ENCODE measurements at regions not wholly inside any gene's neighbourhood (a gene's known extent, or its start where the extent isn't known, plus 50 kb on each side); places are given as distances from the start of the nearest gene placed in this dataset.

DNA sequence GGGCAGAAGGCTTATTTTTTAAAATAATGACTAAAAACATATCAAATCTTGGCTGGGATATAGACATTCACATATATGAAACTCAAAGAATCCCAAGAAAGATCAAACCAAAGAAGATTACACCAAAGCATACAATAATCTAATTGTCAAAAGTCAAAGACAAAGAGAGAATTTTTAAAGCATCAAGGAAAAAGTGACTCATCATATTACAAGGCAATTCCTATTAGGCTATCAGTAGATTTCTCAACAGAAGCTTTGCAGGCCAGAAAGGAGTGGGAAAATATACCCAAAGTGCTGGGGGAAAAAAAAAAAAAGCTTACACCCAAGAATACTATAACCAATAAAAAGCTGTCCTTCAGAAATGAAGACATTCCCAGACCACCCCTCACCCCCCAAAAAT lies 375.6 kb downstream of the BRINP2 start:
- H4K20me1 ChIP-seq (ENCODE audit: insufficient read depth) = no peaks in the 10 kb centered on the region
- no peak overlapping the region for H3K9ac ChIP-seq
- no peaks in the 10 kb centered on the region for H3K36me3 ChIP-seq (ENCODE audit: insufficient read depth)
- H3K27ac ChIP-seq = no peak overlapping the region
- H3K27me3 ChIP-seq (ENCODE audit: insufficient read depth, low read depth) = no peaks in the 10 kb centered on the region
- no peaks in the 10 kb centered on the region for H3K4me1 ChIP-seq (ENCODE audit: low read depth, poor library complexity, severe bottlenecking)
- H3K4me2 ChIP-seq = no peak overlapping the region
- no peak overlapping the region for H2AFZ ChIP-seq (ENCODE audit: low read depth)
- H3K79me2 ChIP-seq (ENCODE audit: insufficient read depth, low read depth) = no peaks in the 10 kb centered on the region
- TF ChIP-seq, protein P1, sequence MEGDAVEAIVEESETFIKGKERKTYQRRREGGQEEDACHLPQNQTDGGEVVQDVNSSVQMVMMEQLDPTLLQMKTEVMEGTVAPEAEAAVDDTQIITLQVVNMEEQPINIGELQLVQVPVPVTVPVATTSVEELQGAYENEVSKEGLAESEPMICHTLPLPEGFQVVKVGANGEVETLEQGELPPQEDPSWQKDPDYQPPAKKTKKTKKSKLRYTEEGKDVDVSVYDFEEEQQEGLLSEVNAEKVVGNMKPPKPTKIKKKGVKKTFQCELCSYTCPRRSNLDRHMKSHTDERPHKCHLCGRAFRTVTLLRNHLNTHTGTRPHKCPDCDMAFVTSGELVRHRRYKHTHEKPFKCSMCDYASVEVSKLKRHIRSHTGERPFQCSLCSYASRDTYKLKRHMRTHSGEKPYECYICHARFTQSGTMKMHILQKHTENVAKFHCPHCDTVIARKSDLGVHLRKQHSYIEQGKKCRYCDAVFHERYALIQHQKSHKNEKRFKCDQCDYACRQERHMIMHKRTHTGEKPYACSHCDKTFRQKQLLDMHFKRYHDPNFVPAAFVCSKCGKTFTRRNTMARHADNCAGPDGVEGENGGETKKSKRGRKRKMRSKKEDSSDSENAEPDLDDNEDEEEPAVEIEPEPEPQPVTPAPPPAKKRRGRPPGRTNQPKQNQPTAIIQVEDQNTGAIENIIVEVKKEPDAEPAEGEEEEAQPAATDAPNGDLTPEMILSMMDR (conservative IDR thresholded peaks at IDR 0.05; ENCODE audit: low read depth, low read length) = no peak
- no peak overlapping the region for H3K4me3 ChIP-seq (IDR thresholded peaks at IDR 0.05; ENCODE audit: insufficient read depth, low read depth, low read length)

DNA sequence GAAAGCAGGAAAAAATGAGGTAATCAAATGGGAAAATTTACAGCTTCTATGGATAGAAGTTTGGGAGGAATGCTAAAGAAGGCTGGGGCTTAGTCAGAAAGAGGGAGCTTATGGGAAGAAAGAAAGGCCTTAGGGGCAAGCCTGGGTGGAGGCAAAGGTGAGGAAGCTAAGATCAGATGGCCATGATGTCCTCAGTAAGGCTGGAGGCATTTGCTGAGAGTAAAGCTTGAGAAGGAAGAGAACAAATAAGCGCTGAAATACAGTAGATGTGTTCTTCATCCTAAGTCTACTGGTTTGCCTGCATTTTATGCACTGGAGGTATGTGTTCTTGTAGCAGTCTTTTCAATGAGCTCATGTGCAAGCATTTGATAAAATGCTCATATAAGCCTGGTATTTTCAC lies 355.4 kb downstream of the BRINP2 start:
- Histone ChIP-seq H3K36me3 (ENCODE audit: insufficient read depth) (no peaks in the 10 kb centered on the region), H2AFZ (ENCODE audit: low read depth) (no peak overlapping the region), H3K27ac (no peak overlapping the region), H3K4me2 (no peak overlapping the region), H3K27me3 (ENCODE audit: insufficient read depth, low read depth) (no peaks in the 10 kb centered on the region), H3K4me3 (IDR thresholded peaks at IDR 0.05; ENCODE audit: insufficient read depth, low read depth, low read length) (no peak overlapping the region), H3K79me2 (ENCODE audit: insufficient read depth, low read depth) (no peaks in the 10 kb centered on the region), H3K4me1 (ENCODE audit: low read depth, poor library complexity, severe bottlenecking) (no peaks in the 10 kb centered on the region), H4K20me1 (ENCODE audit: insufficient read depth) (no peaks in the 10 kb centered on the region), H3K9ac (no peak overlapping the region)
- TF ChIP-seq, protein P1 (conservative IDR thresholded peaks at IDR 0.05; ENCODE audit: low read depth, low read length) = no peak

DNA sequence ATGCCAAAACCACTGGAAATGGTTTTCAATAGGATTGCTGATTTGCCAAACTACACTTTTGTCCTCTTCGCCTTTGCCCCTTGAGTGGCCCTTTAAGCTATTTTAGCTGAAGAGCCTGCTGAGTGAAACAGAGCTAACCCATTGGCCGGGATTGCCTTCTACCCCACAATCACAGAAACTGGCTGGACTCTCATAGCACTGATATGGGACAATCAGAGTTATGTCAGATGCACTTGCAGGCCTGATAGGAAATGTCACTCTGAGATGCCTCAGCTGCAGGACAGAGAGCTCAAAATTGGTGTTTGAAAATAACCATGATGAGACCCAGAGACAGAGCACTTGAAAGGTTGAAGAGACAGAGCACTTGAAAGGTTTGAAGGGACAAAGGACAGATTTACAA lies 354.4 kb downstream of the BRINP2 start:
- no peak overlapping the region for H3K9ac ChIP-seq
- TF ChIP-seq, protein P1 (conservative IDR thresholded peaks at IDR 0.05; ENCODE audit: low read depth, low read length) = no peak
- H3K27ac ChIP-seq = no peak overlapping the region
- H3K4me2 ChIP-seq = no peak overlapping the region
- no peak overlapping the region for H2AFZ ChIP-seq (ENCODE audit: low read depth)
- no peaks in the 10 kb centered on the region for H3K4me1 ChIP-seq (ENCODE audit: low read depth, poor library complexity, severe bottlenecking)
- H4K20me1 ChIP-seq (ENCODE audit: insufficient read depth) = no peaks in the 10 kb centered on the region
- no peaks in the 10 kb centered on the region for H3K79me2 ChIP-seq (ENCODE audit: insufficient read depth, low read depth)
- H3K36me3 ChIP-seq (ENCODE audit: insufficient read depth) = no peaks in the 10 kb centered on the region
- no peaks in the 10 kb centered on the region for H3K27me3 ChIP-seq (ENCODE audit: insufficient read depth, low read depth)
- H3K4me3 ChIP-seq (IDR thresholded peaks at IDR 0.05; ENCODE audit: insufficient read depth, low read depth, low read length) = no peak overlapping the region

DNA sequence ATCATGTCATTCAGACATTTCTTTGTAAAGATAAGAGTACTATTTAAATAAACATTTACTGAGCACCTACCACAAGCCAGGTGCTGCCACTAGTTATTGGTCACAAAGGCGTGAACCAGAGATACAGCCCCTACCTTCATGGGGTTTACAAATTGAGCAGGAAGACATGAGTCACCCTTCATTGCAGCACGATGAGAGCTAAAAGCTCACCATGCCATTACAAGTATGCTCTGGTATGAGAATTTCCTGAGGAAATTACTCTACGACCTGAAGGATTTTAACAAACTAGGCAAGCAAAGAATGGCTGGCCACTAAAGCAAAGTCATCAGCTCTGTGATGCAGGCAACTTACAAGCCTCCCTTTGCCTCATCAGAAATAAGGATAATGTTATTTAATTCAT lies 346.8 kb downstream of the BRINP2 start:
- Histone ChIP-seq H3K9ac (no peak overlapping the region), H2AFZ (ENCODE audit: low read depth) (no peak overlapping the region), H3K36me3 (ENCODE audit: insufficient read depth) (no peaks in the 10 kb centered on the region), H3K79me2 (ENCODE audit: insufficient read depth, low read depth) (no peaks in the 10 kb centered on the region), H4K20me1 (ENCODE audit: insufficient read depth) (no peaks in the 10 kb centered on the region), H3K4me1 (ENCODE audit: low read depth, poor library complexity, severe bottlenecking) (no peaks in the 10 kb centered on the region), H3K27me3 (ENCODE audit: insufficient read depth, low read depth) (no peaks in the 10 kb centered on the region), H3K27ac (no peak overlapping the region), H3K4me2 (no peak overlapping the region), H3K4me3 (IDR thresholded peaks at IDR 0.05; ENCODE audit: insufficient read depth, low read depth, low read length) (no peak overlapping the region)
- TF ChIP-seq, protein P1 (conservative IDR thresholded peaks at IDR 0.05; ENCODE audit: low read depth, low read length) = no peak

DNA sequence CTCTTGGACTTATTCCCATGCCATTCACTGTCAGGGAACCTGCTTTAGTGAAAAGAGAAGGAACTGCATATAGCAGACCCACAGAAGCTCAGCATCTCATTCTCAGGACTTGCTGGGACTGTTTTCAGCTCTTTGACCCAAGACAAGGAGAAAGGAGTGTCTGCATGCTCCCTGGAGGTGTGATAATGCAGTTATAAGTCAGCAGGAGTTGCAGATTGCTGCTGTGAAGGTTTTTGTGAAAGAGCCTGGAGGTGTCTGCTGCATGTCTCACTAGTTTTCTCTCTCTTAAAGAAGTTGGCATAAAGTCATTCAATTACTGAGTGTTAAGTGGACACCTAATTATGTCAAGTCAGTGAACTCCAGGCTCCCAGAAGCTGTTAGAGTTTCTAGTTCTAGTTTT lies 343.4 kb downstream of the BRINP2 start:
- TF ChIP-seq, protein P1 (conservative IDR thresholded peaks at IDR 0.05; ENCODE audit: low read depth, low read length) = no peak
- Histone ChIP-seq H4K20me1 (ENCODE audit: insufficient read depth) (no peaks in the 10 kb centered on the region), H3K27me3 (ENCODE audit: insufficient read depth, low read depth) (no peaks in the 10 kb centered on the region), H3K4me3 (IDR thresholded peaks at IDR 0.05; ENCODE audit: insufficient read depth, low read depth, low read length) (no peak overlapping the region), H3K9ac (no peak overlapping the region), H2AFZ (ENCODE audit: low read depth) (no peak overlapping the region), H3K4me1 (ENCODE audit: low read depth, poor library complexity, severe bottlenecking) (no peaks in the 10 kb centered on the region), H3K36me3 (ENCODE audit: insufficient read depth) (no peaks in the 10 kb centered on the region), H3K4me2 (no peak overlapping the region), H3K79me2 (ENCODE audit: insufficient read depth, low read depth) (no peaks in the 10 kb centered on the region), H3K27ac (no peak overlapping the region)
